ENCODE measurements at regions not wholly inside any gene's neighbourhood (a gene's known extent, or its start where the extent isn't known, plus 50 kb on each side); places are given as distances from the start of the nearest gene placed in this dataset.

- no peaks in the 10 kb centered on the region for H3K9me3 ChIP-seq (replicated peaks; ENCODE audit: control insufficient read depth, insufficient read depth, low read depth, low read length)
- no peak for FAIRE-seq
- ChIA-PET POLR2A (no interaction called here), CTCF (ENCODE audit: low intra/inter-chr PET ratio) (no interaction called here)
- no peak overlapping the region for H3K4me2 ChIP-seq (ENCODE audit: insufficient read depth, low read length)
- no peak overlapping the region for H3K9ac ChIP-seq (ENCODE audit: insufficient read depth in 1 of 2, low read depth in 2 of 2, low read length in 2 of 2)
- WGBS (ENCODE audit: insufficient coverage, low coverage, missing lambda C conversion rate), result 9% methylated on average over 2 of the region's 2 CpGs
- H3K9me1 ChIP-seq (ENCODE audit: control insufficient read depth, insufficient read depth, low read length), result no peaks in the 10 kb centered on the region
- in situ Hi-C loops (cut with MboI) (no loop called here), intact Hi-C loops (cut with micrococcal nuclease) (no loop called here)
- H3K79me2 ChIP-seq (ENCODE audit: control insufficient read depth, insufficient read depth, low read length), result no peaks in the 10 kb centered on the region
- H3K36me3 ChIP-seq (ENCODE audit: control insufficient read depth, insufficient read depth, low read length), result no peaks in the 10 kb centered on the region
- ATAC-seq, result no peak
- no peaks in the 10 kb centered on the region for H3K4me1 ChIP-seq (replicated peaks in 1 of 2; ENCODE audit: control insufficient read depth in 2 of 2, insufficient read depth in 2 of 2, low read length in 2 of 2)
- no peak overlapping the region for H3K4me3 ChIP-seq
- H3K27me3 ChIP-seq (ENCODE audit: control insufficient read depth in 2 of 2, insufficient read depth in 2 of 2, low read length in 2 of 2), result no peaks in the 10 kb centered on the region
- H3K27ac ChIP-seq (ENCODE audit: extremely low read depth, low read depth, low read length), result no peak overlapping the region
- no peaks in the 10 kb centered on the region for H4K20me1 ChIP-seq (replicated peaks; ENCODE audit: control insufficient read depth, insufficient read depth, low read length)
- DNase-seq (ENCODE audit: extremely low read depth in 1 of 4, low spot score in 3 of 4), result no peak
- TF ChIP-seq GTF3C2 (IDR thresholded peaks at IDR 0.05; ENCODE audit: borderline replicate concordance, extremely low read depth, insufficient read length) (no peak), CBX2 (IDR thresholded peaks at IDR 0.05; ENCODE audit: insufficient read depth, low read length, poor library complexity, severe bottlenecking) (no peak), HSF4 (CRISPR knock-in tag; IDR thresholded peaks at IDR 0.05; ENCODE audit: borderline replicate concordance) (no peak), ARID1B (IDR thresholded peaks at IDR 0.05) (no peak), ETS2 (tag; IDR thresholded peaks at IDR 0.05; ENCODE audit: borderline replicate concordance, poor library complexity, severe bottlenecking) (no peak), SETDB1 (IDR thresholded peaks at IDR 0.05; ENCODE audit: low read length) (no peak), CXXC5 (CRISPR knock-in tag; IDR thresholded peaks at IDR 0.05) (no peak), NONO (IDR thresholded peaks at IDR 0.05; ENCODE audit: low read depth in 2 of 2, low read length in 1 of 2) (no peak), U2AF1 (optimal IDR thresholded peaks at IDR 0.05; ENCODE audit: low read depth, low read length) (no peak), ZNF280B (CRISPR knock-in tag; IDR thresholded peaks at IDR 0.05) (no peak), HINFP (tag; conservative IDR thresholded peaks at IDR 0.05; ENCODE audit: low read depth) (no peak), ZNF785 (CRISPR knock-in tag; IDR thresholded peaks at IDR 0.05) (no peak)
- H2AFZ ChIP-seq (ENCODE audit: low read depth, low read length), result no peak overlapping the region
- BruUV-seq (replicated peaks), result no TSS peak
Observed at GRCh38 chr5:63877961-63878360, 84.3 kb downstream of the HTR1A start.

All from K562 (cell line).